Heart left ventricle (tissue), 16 donors: ENCODE measurements at regions not wholly inside any gene's neighbourhood (a gene's known extent, or its start where the extent isn't known, plus 50 kb on each side); places are given as distances from the start of the nearest gene placed in this dataset.
A peak's percentile ranks its signal among the peaks of the same experiment; 100 is the strongest.

Experiments used
- ATAC-seq, 4 donors: fragments of 200-7000 bp; cut with Tn5 transposase; one replicate each; pipeline ENCODE4 v1.9.1; 2020 to 2022; ENCODE audit warnings: moderate library complexity in 4 of 4, mild to moderate bottlenecking in 3 of 4, moderate number of reproducible peaks in 1 of 4
- DNase-seq, 5 donors: peaks; one replicate each; pipeline ENCODE4 v3.0.0-alpha.2; 2020
- H3K27ac ChIP-seq, 12 donors: fragments of 200-600 bp; sonication (generic) in 4 of 12; one replicate each; pipeline versions ENCODE4 v1.5.0 to v1.8.0; 2016 to 2022; ENCODE audit warnings: mild to moderate bottlenecking in 2 of 12
- H3K27me3 ChIP-seq, 9 donors: fragments of 200-600 bp; sonication (generic) in 2 of 9; one replicate each; pipeline versions ENCODE4 v1.5.1 to v1.8.0; 2016 to 2022; ENCODE audit warnings: mild to moderate bottlenecking in 3 of 9
- H3K36me3 ChIP-seq, 9 donors: fragments of 200-600 bp; sonication (generic) in 2 of 9; one replicate each; pipeline versions ENCODE4 v1.5.0 to v1.8.0; 2018 to 2022; ENCODE audit warnings: mild to moderate bottlenecking in 2 of 9
- H3K4me1 ChIP-seq, 12 donors: fragments of 200-600 bp; sonication (generic) in 4 of 12; one replicate each; pipeline versions ENCODE4 v1.5.0 to v1.8.0; 2016 to 2022; ENCODE audit warnings: mild to moderate bottlenecking in 3 of 12
- H3K4me3 ChIP-seq, 12 donors: fragments of 200-600 bp; sonication (generic) in 4 of 12; one replicate each; pipeline versions ENCODE4 v1.5.0 to v1.8.0; 2017 to 2022; ENCODE audit warnings: mild to moderate bottlenecking in 9 of 12, moderate library complexity in 4 of 12
- H3K9me3 ChIP-seq, 12 donors: fragments of 200-600 bp; sonication (generic) in 4 of 12; one replicate each; pipeline versions ENCODE4 v1.5.0 to v1.8.0; 2016 to 2022; ENCODE audit warnings: mild to moderate bottlenecking in 1 of 12
- POLR2A ChIP-seq, 2 donors: fragments of 450-650 bp; IDR thresholded peaks; one replicate each; pipeline ENCODE4 v1.6.1; 2017; ENCODE audit warnings: antibody characterized with exemption in 2 of 2, mild to moderate bottlenecking in 2 of 2, moderate library complexity in 2 of 2
- WGBS, 4 donors: extraction: QIAGEN DNeasy Blood & Tissue Kit in 2 of 4; methylation state at CpG; one replicate each; pipeline versions ENCODE4 v1.1.5 to v1.1.7; 2013 to 2018; 5-methylcytosine and 5-hydroxymethylcytosine counted together
- intact Hi-C, 10 donors: fragments of 100-400 bp; cut with DNase I; formaldehyde crosslinking; loops; one replicate each; pipeline versions ENCODE4 v1.11.1 to v1.14.2; 2022
- TF ChIP-seq, protein P1 (sequence below), 12 donors: fragments of 200-600 bp; sonication (generic) in 4 of 12; IDR thresholded peaks; one replicate each; pipeline versions ENCODE4 v1.5.0 to v1.8.0; 2018 to 2022; ENCODE audit warnings: antibody characterized with exemption in 12 of 12, mild to moderate bottlenecking in 5 of 12
- donor health status: ischemic (EF 13 %, LVEDD 7.1; RV severe dilation, severe dysfunction).
- donor health status: healthy with polysubstance abuse.
- donor health status: DM: no; HTN: yes; CAD: no.
- donor health status: DM: no; HTN: no; CAD: no.
- donor health status: ischemic (EF 25% LVEDD 6.9; RV normal size, moderate dysfunction).
- donor health status: ischemic (EF 25% LVEDD 5.7; RV mildly dilated, moderate dysfunction).
- donor health status: healthy.
- donor health status: DM: yes; HTN: yes; CAD: no.
- donor health status: ischemic (EF 35%, LVEDD 5.7; RV mildly dilated, moderate dysfunction).
- donor health status: nonischemic (EF 11% LVEDD 7.7; RV severe dilation, severe dysfunction).
- donor health status: DM: yes; HTN: yes; CAD: no.
- donor health status: PGD.
- donor health status: ischemic (EF 29% LVEDD 5.4; RV normal size, mild dysfunction).
- donor health status: nonischemic (EF 23%, LVEDD 6.1; RV moderate dilation, normal function).

DNA sequence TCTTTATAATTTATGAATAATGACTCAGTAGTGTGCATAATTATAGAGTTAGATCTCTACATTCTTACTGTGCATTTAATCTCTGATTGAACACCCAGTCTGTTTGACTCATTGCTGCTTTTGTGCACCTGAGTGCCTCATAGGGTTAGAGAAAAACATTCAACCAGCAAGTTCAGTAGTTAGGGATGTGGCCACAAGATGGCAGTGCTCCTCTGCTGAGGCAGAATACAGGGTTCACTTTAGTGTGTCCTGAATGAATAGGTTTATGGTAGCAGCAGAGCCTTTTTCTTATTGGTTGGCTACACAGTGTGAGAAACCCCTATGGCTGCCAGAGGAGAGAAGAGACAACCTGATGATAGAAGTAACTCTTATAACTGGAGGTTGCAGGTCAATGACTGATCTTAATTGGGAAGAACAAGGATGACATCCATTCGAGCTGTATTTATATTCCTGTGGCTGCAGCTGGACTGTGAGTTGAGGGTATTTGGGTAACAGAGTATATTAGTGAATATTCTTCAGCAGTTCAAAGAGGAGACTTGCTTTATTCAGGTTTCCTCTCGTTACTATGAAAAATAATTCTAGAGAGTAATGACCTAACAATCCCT, 194.9 kb upstream of the OR4E1 start:
- peak in 1 of 5 donors; percentile 24 for DNase-seq

DNA sequence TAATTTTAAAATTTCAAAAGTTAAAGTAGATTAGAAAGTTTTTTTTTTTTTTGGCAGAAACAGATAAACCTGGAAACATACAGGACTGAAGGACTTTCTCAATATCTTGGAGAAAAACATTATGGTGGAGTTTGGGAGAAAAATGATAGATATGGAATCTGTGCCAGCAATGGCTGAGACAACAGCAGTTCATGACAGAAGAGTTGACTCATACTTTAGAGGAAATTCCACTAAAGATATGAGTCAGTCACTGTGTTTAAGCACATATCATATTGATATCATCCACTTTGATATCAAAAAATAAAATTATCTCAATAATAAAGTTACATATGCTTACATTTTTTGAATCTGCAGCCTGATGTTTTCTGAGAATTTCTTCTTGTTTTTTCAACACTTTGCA, 193.9 kb upstream of the OR4E1 start:
- intact Hi-C loops = no loop called here
- H3K27me3 ChIP-seq = peaks cover 0 to 5% (median 0%) of the 10 kb centered on the region in 9 donors
- no peaks in the 10 kb centered on the region for H3K36me3 ChIP-seq
- H3K27ac ChIP-seq = no peak overlapping the region
- no peaks in the 10 kb centered on the region for H3K4me1 ChIP-seq
- no peak for DNase-seq
- ATAC-seq = no peak
- peaks cover 0 to 5% (median 0%) of the 10 kb centered on the region in 12 donors for H3K9me3 ChIP-seq
- TF ChIP-seq POLR2A (IDR thresholded peaks at IDR 0.05) = no peak
- TF ChIP-seq, protein P1, sequence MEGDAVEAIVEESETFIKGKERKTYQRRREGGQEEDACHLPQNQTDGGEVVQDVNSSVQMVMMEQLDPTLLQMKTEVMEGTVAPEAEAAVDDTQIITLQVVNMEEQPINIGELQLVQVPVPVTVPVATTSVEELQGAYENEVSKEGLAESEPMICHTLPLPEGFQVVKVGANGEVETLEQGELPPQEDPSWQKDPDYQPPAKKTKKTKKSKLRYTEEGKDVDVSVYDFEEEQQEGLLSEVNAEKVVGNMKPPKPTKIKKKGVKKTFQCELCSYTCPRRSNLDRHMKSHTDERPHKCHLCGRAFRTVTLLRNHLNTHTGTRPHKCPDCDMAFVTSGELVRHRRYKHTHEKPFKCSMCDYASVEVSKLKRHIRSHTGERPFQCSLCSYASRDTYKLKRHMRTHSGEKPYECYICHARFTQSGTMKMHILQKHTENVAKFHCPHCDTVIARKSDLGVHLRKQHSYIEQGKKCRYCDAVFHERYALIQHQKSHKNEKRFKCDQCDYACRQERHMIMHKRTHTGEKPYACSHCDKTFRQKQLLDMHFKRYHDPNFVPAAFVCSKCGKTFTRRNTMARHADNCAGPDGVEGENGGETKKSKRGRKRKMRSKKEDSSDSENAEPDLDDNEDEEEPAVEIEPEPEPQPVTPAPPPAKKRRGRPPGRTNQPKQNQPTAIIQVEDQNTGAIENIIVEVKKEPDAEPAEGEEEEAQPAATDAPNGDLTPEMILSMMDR (IDR thresholded peaks at IDR 0.05) = no peak
- no peak overlapping the region for H3K4me3 ChIP-seq

More for the DNA sequence above, 194.9 kb upstream of the OR4E1 start:
- peak in 2 of 4 donors; percentile 34 to 67 for ATAC-seq
- 54 to 84% (median 68%) methylated on average over 2 of the region's 2 CpGs for WGBS, 4 donors
- Histone ChIP-seq H3K36me3 (no peaks in the 10 kb centered on the region), H3K27me3 (peaks cover 0 to 5% (median 0%) of the 10 kb centered on the region in 9 donors), H3K4me3 (no peak overlapping the region), H3K27ac (no peak overlapping the region), H3K9me3 (peaks cover 0 to 5% (median 0%) of the 10 kb centered on the region in 12 donors), H3K4me1 (no peaks in the 10 kb centered on the region)
- TF ChIP-seq, protein P1 (IDR thresholded peaks at IDR 0.05) = peak; percentile 31 to 71 (median 48)
- TF ChIP-seq POLR2A (IDR thresholded peaks at IDR 0.05) = no peak
- intact Hi-C loops = no loop called here

GRCh38 chr14:21866479-21866878, 192.9 kb upstream of the OR4E1 start:
- no peak overlapping the region for H3K4me3 ChIP-seq
- no peak for DNase-seq
- peaks cover 0 to 5% (median 0%) of the 10 kb centered on the region in 9 donors for H3K27me3 ChIP-seq
- intact Hi-C loops = no loop called here
- no peak for TF ChIP-seq POLR2A (IDR thresholded peaks at IDR 0.05)
- TF ChIP-seq, protein P1 (IDR thresholded peaks at IDR 0.05) = no peak
- H3K27ac ChIP-seq = no peak overlapping the region
- ATAC-seq = no peak
- no peaks in the 10 kb centered on the region for H3K4me1 ChIP-seq
- H3K36me3 ChIP-seq = no peaks in the 10 kb centered on the region
- peaks cover 0 to 5% (median 0%) of the 10 kb centered on the region in 12 donors for H3K9me3 ChIP-seq

GRCh38 chr14:21863289-21863688, 189.7 kb upstream of the OR4E1 start:
- no peak overlapping the region for H3K4me3 ChIP-seq
- no peak overlapping the region for H3K27ac ChIP-seq
- intact Hi-C loops = no loop called here
- peak in 2 of 4 donors; percentile 41 to 70 for ATAC-seq
- no peaks in the 10 kb centered on the region for H3K9me3 ChIP-seq
- H3K27me3 ChIP-seq = peaks cover 0 to 8% (median 0%) of the 10 kb centered on the region in 9 donors
- H3K36me3 ChIP-seq = no peaks in the 10 kb centered on the region
- no peak for DNase-seq
- no peak for TF ChIP-seq POLR2A (IDR thresholded peaks at IDR 0.05)
- TF ChIP-seq, protein P1 (IDR thresholded peaks at IDR 0.05) = no peak
- 57 to 68% (median 67%) methylated on average over 2 of the region's 2 CpGs for WGBS, 4 donors
- H3K4me1 ChIP-seq = no peaks in the 10 kb centered on the region
